Transverse colon (tissue), 4 donors: ENCODE measurements at regions not wholly inside any gene's neighbourhood (a gene's known extent, or its start where the extent isn't known, plus 50 kb on each side); places are given as distances from the start of the nearest gene placed in this dataset.
"Not testable (repeated sequence)": the region's sequence is repeated elsewhere in the genome, so short reads cannot be mapped to it uniquely, and the experiment has no call there.

Experiments used
- DNase-seq: peaks from one replicate; pipeline ENCODE4 v3.0.0-alpha.2; 2019
- H3K27ac ChIP-seq, 4 donors: fragments of 200-600 bp; sonication (generic); 2 replicates each; pipeline ENCODE4 v1.5.1; 2016 to 2018; ENCODE audit warnings: inconsistent platforms in 4 of 4
- H3K27me3 ChIP-seq: fragments of 200-600 bp; sonication (generic); 2 replicates; pipeline ENCODE4 v1.5.1; 2017; ENCODE audit warnings: inconsistent platforms
- H3K36me3 ChIP-seq, 4 donors: fragments of 200-600 bp; sonication (generic); 2 replicates each; pipeline ENCODE4 v1.5.1; 2017 to 2019; ENCODE audit warnings: inconsistent platforms in 4 of 4
- H3K4me1 ChIP-seq, 4 donors: fragments of 200-600 bp; sonication (generic); 2 replicates each; pipeline ENCODE4 v1.5.1; 2017 to 2020; ENCODE audit warnings: inconsistent platforms in 4 of 4
- H3K4me3 ChIP-seq, 4 donors: fragments of 200-600 bp; sonication (generic); 1 replicate in 1 of 4; 2 replicates in 3 of 4; pipeline versions ENCODE4 v1.5.1 to v1.6.1; 2017 to 2019; ENCODE audit warnings: inconsistent platforms in 4 of 4
- H3K9me3 ChIP-seq, 2 donors: fragments of 200-600 bp; sonication (generic); 2 replicates each; pipeline ENCODE4 v1.5.1; 2017 to 2019; ENCODE audit warnings: inconsistent platforms in 2 of 2
- EP300 ChIP-seq: sonication (generic); formaldehyde crosslinking; IDR thresholded peaks from one replicate; pipeline ENCODE4 v1.6.1; 2017; ENCODE audit warnings: antibody characterized with exemption, low read depth
- POLR2A ChIP-seq: fragments of 450-650 bp; IDR thresholded peaks from one replicate; pipeline ENCODE4 v1.6.1; 2016; ENCODE audit warnings: antibody characterized with exemption, mild to moderate bottlenecking, moderate library complexity
- POLR2AphosphoS5 ChIP-seq, 3 donors: sonication (generic); formaldehyde crosslinking; IDR thresholded peaks; one replicate each; pipeline ENCODE4 v1.6.1; 2016; ENCODE audit warnings: antibody characterized with exemption in 3 of 3
- WGBS, 2 donors: methylation state at CpG; one replicate each; pipeline ENCODE4 v1.1.5; 2018; ENCODE audit warnings: low coverage in 1 of 2; 5-methylcytosine and 5-hydroxymethylcytosine counted together
- in situ Hi-C, 4 donors: fragments of 200-750 bp; cut with MboI; loops; one replicate each; pipeline versions ENCODE4 v1.15.0 to v1.15.1; 2017; ENCODE audit warnings: low sequenced_read_pairs in 3 of 4, low pct_ligation_motif_present in 1 of 4, low pct_unique_long_range_greater_than_20kb in 1 of 4
- intact Hi-C: fragments of 100-400 bp; cut with DNase I; formaldehyde crosslinking; loops from one replicate; pipeline ENCODE4 v1.15.1; 2023; ENCODE audit warnings: low total_unique reads
- TF ChIP-seq, protein P1 (sequence below), 5 experiments: fragments of 200-600 bp in 3 of 5; fragments of 450-650 bp in 2 of 5; sonication (generic) in 3 of 5; IDR thresholded peaks; 1 replicate in 2 of 5; 2 replicates in 3 of 5; pipeline ENCODE4 v1.5.1; 2016 to 2017; ENCODE audit warnings: antibody characterized with exemption in 5 of 5, inconsistent platforms in 3 of 5, mild to moderate bottlenecking in 2 of 5, moderate library complexity in 1 of 5

GRCh38 chr21:14285147-14285761, 69.3 kb downstream of the RBM11 start:
- Histone ChIP-seq H3K4me3 (no peak overlapping the region), H3K36me3 (no peaks in the 10 kb centered on the region), H3K4me1 (no peaks in the 10 kb centered on the region), H3K9me3 (no peaks in the 10 kb centered on the region), H3K27me3 (no peaks in the 10 kb centered on the region), H3K27ac (no peak overlapping the region)
- TF ChIP-seq EP300 (no peak), POLR2A (no peak), POLR2AphosphoS5 (IDR thresholded peaks at IDR 0.05) (no peak)
- TF ChIP-seq, protein P1, sequence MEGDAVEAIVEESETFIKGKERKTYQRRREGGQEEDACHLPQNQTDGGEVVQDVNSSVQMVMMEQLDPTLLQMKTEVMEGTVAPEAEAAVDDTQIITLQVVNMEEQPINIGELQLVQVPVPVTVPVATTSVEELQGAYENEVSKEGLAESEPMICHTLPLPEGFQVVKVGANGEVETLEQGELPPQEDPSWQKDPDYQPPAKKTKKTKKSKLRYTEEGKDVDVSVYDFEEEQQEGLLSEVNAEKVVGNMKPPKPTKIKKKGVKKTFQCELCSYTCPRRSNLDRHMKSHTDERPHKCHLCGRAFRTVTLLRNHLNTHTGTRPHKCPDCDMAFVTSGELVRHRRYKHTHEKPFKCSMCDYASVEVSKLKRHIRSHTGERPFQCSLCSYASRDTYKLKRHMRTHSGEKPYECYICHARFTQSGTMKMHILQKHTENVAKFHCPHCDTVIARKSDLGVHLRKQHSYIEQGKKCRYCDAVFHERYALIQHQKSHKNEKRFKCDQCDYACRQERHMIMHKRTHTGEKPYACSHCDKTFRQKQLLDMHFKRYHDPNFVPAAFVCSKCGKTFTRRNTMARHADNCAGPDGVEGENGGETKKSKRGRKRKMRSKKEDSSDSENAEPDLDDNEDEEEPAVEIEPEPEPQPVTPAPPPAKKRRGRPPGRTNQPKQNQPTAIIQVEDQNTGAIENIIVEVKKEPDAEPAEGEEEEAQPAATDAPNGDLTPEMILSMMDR (IDR thresholded peaks at IDR 0.05): no peak
- WGBS, 2 donors: 80 to 86% methylated on average over 2 of the region's 2 CpGs
- intact Hi-C loops: no loop called here
- DNase-seq: no peak
- in situ Hi-C loops: no loop called here

DNA sequence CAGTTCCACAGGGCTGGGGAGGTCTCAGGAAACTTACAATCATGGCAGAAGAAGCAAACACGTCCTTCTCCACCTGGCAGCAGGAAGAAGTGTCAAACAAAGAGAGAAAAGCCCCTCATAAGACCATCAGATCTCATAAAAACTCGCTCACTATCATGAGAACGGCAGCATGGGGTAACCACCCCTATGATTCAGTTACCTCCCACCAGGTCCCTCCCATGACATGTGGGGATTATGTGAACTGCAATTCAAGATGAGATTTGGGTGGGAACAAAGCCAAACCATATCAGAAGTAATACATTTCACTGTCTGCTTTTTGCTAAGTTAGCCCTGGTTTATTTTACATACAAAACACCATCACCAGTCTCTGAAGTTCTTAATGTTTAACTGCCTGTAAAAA, 68.5 kb downstream of the RBM11 start:
- H3K9me3 ChIP-seq: no peaks in the 10 kb centered on the region
- H3K4me1 ChIP-seq: no peaks in the 10 kb centered on the region
- H3K36me3 ChIP-seq: no peaks in the 10 kb centered on the region
- intact Hi-C loops: no loop called here
- H3K4me3 ChIP-seq: no peak overlapping the region
- H3K27ac ChIP-seq: no peak overlapping the region
- DNase-seq: no peak
- 46 to 72% methylated on average over 2 to 3 of the region's 3 CpGs for WGBS, 2 donors
- H3K27me3 ChIP-seq: peaks cover 4% of the 10 kb centered on the region
- TF ChIP-seq, protein P1 (IDR thresholded peaks at IDR 0.05): no peak
- TF ChIP-seq POLR2A: no peak
- TF ChIP-seq EP300: no peak
- TF ChIP-seq POLR2AphosphoS5 (IDR thresholded peaks at IDR 0.05): no peak
- in situ Hi-C loops: no loop called here

DNA sequence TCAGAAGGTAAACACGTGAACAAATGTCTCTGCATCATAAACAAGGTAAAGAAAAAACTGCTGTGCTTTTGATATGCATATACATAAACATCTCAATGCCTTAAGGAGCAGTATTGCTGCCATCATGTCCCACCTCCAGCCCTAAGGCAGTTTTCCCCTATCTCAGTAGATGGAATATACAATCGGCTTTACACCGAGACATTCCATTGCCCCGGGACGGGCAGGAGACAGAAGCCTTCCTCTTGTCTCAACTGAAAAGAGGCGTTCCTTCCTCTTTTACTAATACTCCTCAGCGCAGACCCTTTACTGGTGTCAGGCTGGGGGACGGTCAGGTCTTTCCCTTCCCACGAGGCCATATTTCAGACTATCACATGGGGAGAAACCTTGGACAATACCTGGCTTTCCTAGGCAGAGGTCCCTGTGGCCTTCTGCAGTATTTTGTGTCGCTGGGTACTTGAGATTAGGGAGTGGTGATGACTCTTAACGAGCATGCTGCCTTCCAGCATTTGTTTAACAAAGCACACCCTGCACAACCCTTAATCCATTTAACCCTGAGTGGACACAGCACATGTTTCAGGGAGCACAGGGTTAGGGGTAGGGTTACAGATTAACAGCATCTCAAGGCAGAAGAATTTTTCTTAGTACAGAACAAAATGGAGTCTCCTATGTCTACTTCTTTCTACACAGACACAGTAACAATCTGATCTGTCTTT, 65.4 kb downstream of the RBM11 start:
- H3K36me3 ChIP-seq, H3K9me3 ChIP-seq, DNase-seq, H3K4me1 ChIP-seq, H3K27ac ChIP-seq, H3K27me3 ChIP-seq, intact Hi-C loops, in situ Hi-C loops, H3K4me3 ChIP-seq: not testable (repeated sequence)
- WGBS, 2 donors: 57 to 60% methylated on average over 5 to 11 of the region's 11 CpGs
